ENCODE measurements at regions not wholly inside any gene's neighbourhood (a gene's known extent, or its start where the extent isn't known, plus 50 kb on each side); places are given as distances from the start of the nearest gene placed in this dataset.

DNA sequence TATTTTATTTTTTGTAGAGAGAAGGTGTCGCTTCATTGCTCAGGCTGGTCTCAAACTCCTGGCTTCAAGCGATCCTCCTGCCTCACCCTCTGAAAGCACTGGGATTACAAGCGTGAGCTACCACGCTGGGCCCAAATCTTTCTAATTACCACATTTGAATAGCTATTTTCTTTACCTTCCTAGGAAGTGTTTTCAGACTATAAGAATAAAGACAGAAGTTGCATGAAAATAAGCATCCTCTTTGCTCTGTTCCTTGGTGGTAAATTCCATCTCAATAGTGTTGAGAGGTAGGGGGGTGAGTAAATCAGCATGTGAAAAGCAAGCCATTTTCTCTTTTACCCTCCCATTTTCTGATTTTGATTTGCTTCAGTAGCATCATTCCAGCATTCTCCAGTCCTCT lies 122.4 kb downstream of the LARP7 start:
- Histone ChIP-seq H2BK5ac (ENCODE audit: insufficient read length, low read length) (no peak overlapping the region), H3K27me3 (ENCODE audit: insufficient read depth, low read length) (no peaks in the 10 kb centered on the region), H3K23me2 (ENCODE audit: insufficient read length, low read depth, low read length, poor library complexity, severe bottlenecking) (no peaks in the 10 kb centered on the region), H3K4ac (ENCODE audit: low read depth, low read length) (no peak overlapping the region; the same call in 1 of the 2 replicates), H3K4me1 (ENCODE audit: insufficient read depth, low read length) (peaks cover 3% of the 10 kb centered on the region; the same call in 1 of the 2 replicates), H3K18ac (ENCODE audit: insufficient read length, low read depth, low read length) (peak overlapping the region; percentile 53), H2AFZ (ENCODE audit: low read length) (no peak overlapping the region), H4K20me1 (ENCODE audit: control insufficient read depth, insufficient read depth, insufficient read length) (no peaks in the 10 kb centered on the region), H3K14ac (ENCODE audit: insufficient read depth, low read length) (no peak overlapping the region), H3K9ac (ENCODE audit: extremely low read depth, insufficient read length, low read length) (no peak overlapping the region), H3K4me2 (ENCODE audit: insufficient read depth, insufficient read length, low read length) (no peak overlapping the region), H3K9me3 (ENCODE audit: control insufficient read depth, low read depth, low read length) (no peaks in the 10 kb centered on the region), H4K8ac (replicated peaks; ENCODE audit: insufficient read length, low read depth, low read length) (no peak overlapping the region), H2BK15ac (ENCODE audit: low read depth, low read length) (no peak overlapping the region), H2AK5ac (ENCODE audit: insufficient read length, low read length) (no peak overlapping the region), H3K79me1 (ENCODE audit: insufficient read depth, low read depth, low read length, poor library complexity, severe bottlenecking) (no peaks in the 10 kb centered on the region), H4K5ac (ENCODE audit: insufficient read length, low read depth, low read length) (no peak overlapping the region), H3K56ac (ENCODE audit: insufficient read length, low read depth, low read length) (no peak overlapping the region), H2BK20ac (ENCODE audit: low read depth, low read length, poor library complexity, severe bottlenecking) (no peak overlapping the region), H3K27ac (ENCODE audit: insufficient read length, low read depth, low read length) (peak overlapping the region; percentile 85), H2BK12ac (ENCODE audit: insufficient read length, low read depth, low read length) (no peak overlapping the region), H3T11ph (ENCODE audit: low read length) (no peak overlapping the region), H3K79me2 (ENCODE audit: insufficient read depth, low read length) (peaks cover 2% of the 10 kb centered on the region; the same call in 1 of the 2 replicates), H4K91ac (ENCODE audit: insufficient read length, low read depth, low read length) (no peak overlapping the region), H2BK120ac (ENCODE audit: low read depth, low read length, poor library complexity, severe bottlenecking) (peak overlapping the region; percentile 28), H3K23ac (ENCODE audit: insufficient read length, low read depth, low read length) (no peak overlapping the region)
- no peaks in the 10 kb centered on the region for H3K27me3 Mint-ChIP-seq (ENCODE audit: low read depth)
- H3K36me3 Mint-ChIP-seq (ENCODE audit: insufficient read depth in 1 of 3, low read depth in 3 of 3) = peaks cover 2 to 17% (median 11%) of the 10 kb centered on the region in 3 experiments; a peak in 6 of 7 replicates
- no CpG with 5 or more reads among the region's 4 CpGs for WGBS (ENCODE audit: extremely low coverage, insufficient read length, low lambda C conversion rate)
- H3K4me1 Mint-ChIP-seq = peaks cover 23 to 39% of the 10 kb centered on the region in 2 experiments
- H3K27ac Mint-ChIP-seq = peak overlapping the region; percentile 89 to 99 (median 99); a peak in 6 of 7 replicates
- TF ChIP-seq, protein P1, sequence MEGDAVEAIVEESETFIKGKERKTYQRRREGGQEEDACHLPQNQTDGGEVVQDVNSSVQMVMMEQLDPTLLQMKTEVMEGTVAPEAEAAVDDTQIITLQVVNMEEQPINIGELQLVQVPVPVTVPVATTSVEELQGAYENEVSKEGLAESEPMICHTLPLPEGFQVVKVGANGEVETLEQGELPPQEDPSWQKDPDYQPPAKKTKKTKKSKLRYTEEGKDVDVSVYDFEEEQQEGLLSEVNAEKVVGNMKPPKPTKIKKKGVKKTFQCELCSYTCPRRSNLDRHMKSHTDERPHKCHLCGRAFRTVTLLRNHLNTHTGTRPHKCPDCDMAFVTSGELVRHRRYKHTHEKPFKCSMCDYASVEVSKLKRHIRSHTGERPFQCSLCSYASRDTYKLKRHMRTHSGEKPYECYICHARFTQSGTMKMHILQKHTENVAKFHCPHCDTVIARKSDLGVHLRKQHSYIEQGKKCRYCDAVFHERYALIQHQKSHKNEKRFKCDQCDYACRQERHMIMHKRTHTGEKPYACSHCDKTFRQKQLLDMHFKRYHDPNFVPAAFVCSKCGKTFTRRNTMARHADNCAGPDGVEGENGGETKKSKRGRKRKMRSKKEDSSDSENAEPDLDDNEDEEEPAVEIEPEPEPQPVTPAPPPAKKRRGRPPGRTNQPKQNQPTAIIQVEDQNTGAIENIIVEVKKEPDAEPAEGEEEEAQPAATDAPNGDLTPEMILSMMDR (conservative IDR thresholded peaks at IDR 0.05) = no peak
- peak; percentile 76 for DNase-seq
- H3K4me3 Mint-ChIP-seq = no peak overlapping the region
- H3K9me3 Mint-ChIP-seq = no peaks in the 10 kb centered on the region; a peak in 1 of 5 replicates

Data from H9 (cell line).